Pancreas (tissue), 10 donors: ENCODE measurements at regions not wholly inside any gene's neighbourhood (a gene's known extent, or its start where the extent isn't known, plus 50 kb on each side); places are given as distances from the start of the nearest gene placed in this dataset.

Experiments
- ATAC-seq, 4 donors: fragments of 200-7000 bp; cut with Tn5 transposase; one replicate each; pipeline versions ENCODE4 v1.8.0 to v1.9.1; 2020; ENCODE audit warnings: mild to moderate bottlenecking in 4 of 4, moderate library complexity in 4 of 4
- DNase-seq, 6 donors: peaks; one replicate each; pipeline ENCODE4 v3.0.0-alpha.2; 2020
- FAIRE-seq: peaks from 2 replicates; lab custom pipeline; 2012; peaks lifted over from hg19 to GRCh38; lab: Jason Lieb, UNC
- H3K27ac ChIP-seq, 4 donors: fragments of 200-600 bp; sonication (generic); 1 replicate in 3 of 4; 2 replicates in 1 of 4; pipeline versions ENCODE4 v1.5.0 to v1.8.0; 2020
- H3K27me3 ChIP-seq, 4 donors: fragments of 200-600 bp; one replicate each; pipeline ENCODE4 v1.8.0; 2021
- H3K36me3 ChIP-seq, 3 donors: fragments of 200-600 bp; sonication (generic) in 1 of 3; one replicate each; pipeline versions ENCODE4 v1.5.0 to v1.8.0; 2020 to 2021
- H3K4me1 ChIP-seq, 3 donors: fragments of 200-600 bp; one replicate each; pipeline ENCODE4 v1.8.0; 2021
- H3K4me3 ChIP-seq, 4 donors: fragments of 200-600 bp; sonication (generic) in 2 of 4; one replicate each; pipeline versions ENCODE4 v1.5.0 to v1.8.0; 2020 to 2021
- H3K9me3 ChIP-seq, 4 donors: fragments of 200-600 bp; one replicate each; pipeline ENCODE4 v1.8.0; 2021
- WGBS, 2 donors: extraction: QIAGEN DNeasy Blood & Tissue Kit; methylation state at CpG; one replicate each; pipeline ENCODE4 v1.1.7; 2013; 5-methylcytosine and 5-hydroxymethylcytosine counted together
- intact Hi-C, 3 donors: fragments of 100-400 bp; cut with DNase I; formaldehyde crosslinking; loops; one replicate each; pipeline versions ENCODE4 v1.11.1 to v1.14.2; 2022
- TF ChIP-seq, protein P1 (sequence below), 4 donors: fragments of 200-600 bp; sonication (generic) in 3 of 4; IDR thresholded peaks; one replicate each; pipeline versions ENCODE4 v1.5.0 to v1.8.0; 2021; ENCODE audit warnings: antibody characterized with exemption in 4 of 4
- donor health status: healthy with polysubstance abuse.
- donor health status: DM: no; HTN: no; CAD: no; lungs with moderate emphysema.
- donor health status: DM: no; HTN: no; CAD: no.
- donor health status: control.
- donor health status: control.
- donor health status: Bipolar disorder and iron deficiency.
- donor health status: DM: yes; HTN: yes; CAD: no.
- donor health status: DM: no; HTN: no; CAD: no.
- donor health status: DM: no; HTN: no; CAD: no.
- donor health status: DM: yes; HTN: yes; CAD: no.

DNA sequence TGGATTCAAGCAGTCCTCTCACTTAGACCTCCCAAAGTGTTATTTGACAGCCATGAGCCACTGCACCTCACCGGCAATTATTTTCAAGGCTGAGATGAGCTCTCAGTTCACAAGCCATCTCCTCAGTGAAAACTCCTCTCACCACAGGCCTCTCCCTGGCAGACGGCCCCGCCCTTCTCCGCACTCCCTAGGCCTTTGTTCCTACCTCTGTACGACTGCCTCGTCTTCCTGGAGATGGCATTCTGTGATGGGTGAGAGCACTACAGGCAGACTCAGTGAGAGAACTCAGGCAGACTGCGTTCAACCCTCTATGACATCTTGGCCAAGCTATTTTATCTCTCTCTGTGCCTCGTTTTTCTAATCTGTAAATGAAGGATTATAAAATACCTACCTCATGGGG lies 67.0 kb upstream of the TPM1 start:
- FAIRE-seq (no peak), DNase-seq (no peak), ATAC-seq (no peak)
- no peak overlapping the region for H3K4me3 ChIP-seq
- TF ChIP-seq, protein P1, sequence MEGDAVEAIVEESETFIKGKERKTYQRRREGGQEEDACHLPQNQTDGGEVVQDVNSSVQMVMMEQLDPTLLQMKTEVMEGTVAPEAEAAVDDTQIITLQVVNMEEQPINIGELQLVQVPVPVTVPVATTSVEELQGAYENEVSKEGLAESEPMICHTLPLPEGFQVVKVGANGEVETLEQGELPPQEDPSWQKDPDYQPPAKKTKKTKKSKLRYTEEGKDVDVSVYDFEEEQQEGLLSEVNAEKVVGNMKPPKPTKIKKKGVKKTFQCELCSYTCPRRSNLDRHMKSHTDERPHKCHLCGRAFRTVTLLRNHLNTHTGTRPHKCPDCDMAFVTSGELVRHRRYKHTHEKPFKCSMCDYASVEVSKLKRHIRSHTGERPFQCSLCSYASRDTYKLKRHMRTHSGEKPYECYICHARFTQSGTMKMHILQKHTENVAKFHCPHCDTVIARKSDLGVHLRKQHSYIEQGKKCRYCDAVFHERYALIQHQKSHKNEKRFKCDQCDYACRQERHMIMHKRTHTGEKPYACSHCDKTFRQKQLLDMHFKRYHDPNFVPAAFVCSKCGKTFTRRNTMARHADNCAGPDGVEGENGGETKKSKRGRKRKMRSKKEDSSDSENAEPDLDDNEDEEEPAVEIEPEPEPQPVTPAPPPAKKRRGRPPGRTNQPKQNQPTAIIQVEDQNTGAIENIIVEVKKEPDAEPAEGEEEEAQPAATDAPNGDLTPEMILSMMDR (IDR thresholded peaks at IDR 0.05) = no peak
- H3K36me3 ChIP-seq = no peaks in the 10 kb centered on the region
- no peak overlapping the region for H3K27ac ChIP-seq
- intact Hi-C loops = no loop called here
- no peaks in the 10 kb centered on the region for H3K27me3 ChIP-seq
- no peaks in the 10 kb centered on the region for H3K9me3 ChIP-seq
- WGBS, 2 donors = 75 to 79% methylated on average over 8 of the region's 8 CpGs
- no peaks in the 10 kb centered on the region for H3K4me1 ChIP-seq

- DNase-seq (no peak), FAIRE-seq (no peak), ATAC-seq (no peak)
- intact Hi-C loops = no loop called here
- H3K27me3 ChIP-seq = no peaks in the 10 kb centered on the region
- no peaks in the 10 kb centered on the region for H3K9me3 ChIP-seq
- TF ChIP-seq, protein P1 (IDR thresholded peaks at IDR 0.05) = no peak
- no peak overlapping the region for H3K27ac ChIP-seq
- no peaks in the 10 kb centered on the region for H3K4me1 ChIP-seq
- H3K36me3 ChIP-seq = no peaks in the 10 kb centered on the region
- H3K4me3 ChIP-seq = no peak overlapping the region
- WGBS, 2 donors = 44% methylated on average over 2 of the region's 2 CpGs
Measured at GRCh38 chr15:62976301-62976881, 66.2 kb upstream of the TPM1 start.

- ATAC-seq (no peak), DNase-seq (no peak), FAIRE-seq (no peak)
- Histone ChIP-seq H3K9me3 (no peaks in the 10 kb centered on the region), H3K27me3 (no peaks in the 10 kb centered on the region), H3K4me1 (no peaks in the 10 kb centered on the region), H3K27ac (peak overlapping the region in 3 of 4 donors; percentile 11 to 34 (median 22)), H3K36me3 (no peaks in the 10 kb centered on the region), H3K4me3 (no peak overlapping the region)
- intact Hi-C loops = no loop called here
- TF ChIP-seq, protein P1 (IDR thresholded peaks at IDR 0.05) = no peak
- 83 to 86% methylated on average over 8 of the region's 8 CpGs for WGBS, 2 donors
Measured at GRCh38 chr15:62977952-62978811, 64.4 kb upstream of the TPM1 start.

DNA sequence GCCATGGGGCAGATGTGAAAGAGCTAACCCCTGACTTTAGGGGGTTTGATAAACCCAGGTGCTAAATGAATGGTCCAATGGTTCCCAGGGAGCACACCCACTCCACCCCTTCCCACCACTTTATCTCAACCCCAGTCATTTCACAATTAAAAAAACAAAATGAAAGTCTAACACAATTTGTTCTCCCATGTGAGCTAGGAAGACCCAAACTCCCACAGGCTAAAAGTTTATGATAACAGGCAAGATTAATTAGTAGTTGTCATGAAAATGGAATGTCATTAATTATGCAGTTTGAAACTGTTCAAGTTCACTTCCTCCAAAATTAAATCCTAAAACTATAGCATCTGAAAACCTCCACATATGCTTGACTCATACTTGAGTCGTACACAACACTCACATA lies 63.3 kb upstream of the TPM1 start:
- WGBS, 2 donors = 60 to 81% methylated on average over 1 of the region's 1 CpG
- no peak for DNase-seq
- no peaks in the 10 kb centered on the region for H3K27me3 ChIP-seq
- H3K27ac ChIP-seq = peak overlapping the region in 3 of 4 donors; percentile 22 to 39 (median 34)
- H3K4me1 ChIP-seq = no peaks in the 10 kb centered on the region
- no peak for FAIRE-seq
- no peaks in the 10 kb centered on the region for H3K36me3 ChIP-seq
- ATAC-seq = peak in 2 of 4 donors; percentile 39 to 54
- H3K4me3 ChIP-seq = no peak overlapping the region
- TF ChIP-seq, protein P1 (IDR thresholded peaks at IDR 0.05) = no peak
- H3K9me3 ChIP-seq = no peaks in the 10 kb centered on the region
- intact Hi-C loops = no loop called here

DNA sequence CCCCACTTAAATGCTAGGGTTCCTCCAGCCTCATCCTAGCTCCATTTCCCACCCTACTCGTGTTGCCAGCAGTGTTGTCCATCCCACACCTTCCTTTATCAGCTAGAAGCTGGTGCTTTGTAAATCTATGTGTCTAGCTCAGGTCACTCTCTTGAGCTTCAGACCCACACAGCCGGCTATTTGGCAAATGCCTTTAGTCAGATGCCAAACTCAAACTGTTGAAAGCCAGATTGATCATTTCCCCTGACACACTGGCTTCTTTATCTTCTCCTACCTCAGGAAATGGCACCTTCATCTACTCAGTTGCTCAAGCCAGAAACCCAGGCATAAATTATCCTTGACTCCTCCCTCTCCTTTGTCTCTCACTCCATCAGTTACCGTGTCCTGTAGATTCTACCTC lies 61.5 kb upstream of the TPM1 start:
- no peak for DNase-seq
- Histone ChIP-seq H3K4me3 (no peak overlapping the region), H3K36me3 (no peaks in the 10 kb centered on the region), H3K27ac (peak overlapping the region in 1 of 4 donors; percentile 31), H3K4me1 (no peaks in the 10 kb centered on the region), H3K9me3 (no peaks in the 10 kb centered on the region), H3K27me3 (no peaks in the 10 kb centered on the region)
- TF ChIP-seq, protein P1 (IDR thresholded peaks at IDR 0.05) = no peak
- peak in 1 of 4 donors; percentile 31 for ATAC-seq
- 49 to 55% methylated on average over 3 of the region's 3 CpGs for WGBS, 2 donors
- intact Hi-C loops = no loop called here
- FAIRE-seq = no peak
